Liver (tissue), 8 donors: ENCODE measurements at regions not wholly inside any gene's neighbourhood (a gene's known extent, or its start where the extent isn't known, plus 50 kb on each side); places are given as distances from the start of the nearest gene placed in this dataset.

Experiments
- DNase-seq: peaks from one replicate; pipeline ENCODE4 v3.0.0-alpha.2; 2017; ENCODE audit warnings: low spot score
- H3K27ac ChIP-seq, 2 donors: one replicate each; pipeline ENCODE4 v1.7.0; 2013; ENCODE audit warnings: inconsistent platforms in 2 of 2, low read length in 2 of 2, control low read depth in 1 of 2, low read depth in 1 of 2, mild to moderate bottlenecking in 1 of 2
- H3K27me3 ChIP-seq, 4 donors: one replicate each; pipeline versions ENCODE4 v1.6.1 to v1.7.0; 2013; ENCODE audit warnings: low read length in 3 of 4, inconsistent platforms in 1 of 4, mild to moderate bottlenecking in 1 of 4, moderate library complexity in 1 of 4; ENCODE audit not compliant: control insufficient read depth in 4 of 4, insufficient read depth in 4 of 4
- H3K36me3 ChIP-seq, 4 donors: one replicate each; pipeline versions ENCODE4 v1.6.1 to v1.7.0; 2013; ENCODE audit warnings: low read length in 3 of 4, mild to moderate bottlenecking in 3 of 4, low read depth in 1 of 4, moderate library complexity in 1 of 4; ENCODE audit not compliant: control insufficient read depth in 4 of 4, insufficient read depth in 3 of 4
- H3K4me1 ChIP-seq, 4 donors: one replicate each; pipeline versions ENCODE4 v1.6.1 to v1.7.0; 2013; ENCODE audit warnings: low read length in 3 of 4, mild to moderate bottlenecking in 3 of 4, moderate library complexity in 1 of 4; ENCODE audit not compliant: control insufficient read depth in 4 of 4, insufficient read depth in 4 of 4
- H3K4me3 ChIP-seq, 3 donors: one replicate each; pipeline versions ENCODE4 v1.6.1 to v1.7.0; 2013; ENCODE audit warnings: low read length in 3 of 3, control low read depth in 1 of 3, low read depth in 1 of 3, mild to moderate bottlenecking in 1 of 3
- H3K9ac ChIP-seq, 2 donors: one replicate each; pipeline ENCODE4 v1.7.0; 2013; ENCODE audit warnings: low read length in 2 of 2, mild to moderate bottlenecking in 2 of 2, moderate library complexity in 2 of 2, control low read depth in 1 of 2, low read depth in 1 of 2
- H3K9me3 ChIP-seq, 4 donors: one replicate each; pipeline versions ENCODE4 v1.6.1 to v1.7.0; 2013; ENCODE audit warnings: low read length in 3 of 4; ENCODE audit not compliant: control insufficient read depth in 4 of 4
- EGR1 ChIP-seq, 2 donors: IDR thresholded peaks; 2 replicates each; pipeline ENCODE4 v1.6.1; 2016 to 2018; ENCODE audit warnings: antibody characterized with exemption in 2 of 2, low read depth in 2 of 2
- FOXA1 ChIP-seq: IDR thresholded peaks from 2 replicates; pipeline ENCODE4 v1.6.1; 2016; ENCODE audit warnings: antibody characterized with exemption
- FOXA2 ChIP-seq: IDR thresholded peaks from 2 replicates; pipeline ENCODE4 v1.6.1; 2016; ENCODE audit warnings: antibody characterized with exemption
- GABPA ChIP-seq, 2 donors: IDR thresholded peaks in 1 of 2; conservative IDR thresholded peaks in 1 of 2; 2 replicates each; pipeline ENCODE4 v1.6.1; 2016; ENCODE audit warnings: antibody characterized with exemption in 2 of 2, mild to moderate bottlenecking in 1 of 2, moderate library complexity in 1 of 2
- HNF4A ChIP-seq, 2 donors: conservative IDR thresholded peaks; 2 replicates each; pipeline ENCODE4 v1.6.1; 2016; ENCODE audit warnings: antibody characterized with exemption in 2 of 2, mild to moderate bottlenecking in 2 of 2
- JUND ChIP-seq, 2 donors: IDR thresholded peaks; 2 replicates each; pipeline ENCODE4 v1.6.1; 2016; ENCODE audit warnings: antibody characterized with exemption in 2 of 2
- MAX ChIP-seq: IDR thresholded peaks from 2 replicates; pipeline ENCODE4 v1.6.1; 2016; ENCODE audit warnings: antibody characterized with exemption
- NR2F2 ChIP-seq: IDR thresholded peaks from 2 replicates; pipeline ENCODE4 v1.6.1; 2016; ENCODE audit warnings: antibody characterized with exemption
- RAD21 ChIP-seq, 2 donors: IDR thresholded peaks; 2 replicates each; pipeline ENCODE4 v1.6.1; 2016; ENCODE audit warnings: antibody characterized with exemption in 2 of 2, mild to moderate bottlenecking in 2 of 2
- RXRA ChIP-seq, 2 donors: IDR thresholded peaks; 2 replicates each; pipeline ENCODE4 v1.6.1; 2017 to 2018; ENCODE audit warnings: antibody characterized with exemption in 2 of 2, mild to moderate bottlenecking in 1 of 2
- SP1 ChIP-seq: IDR thresholded peaks from 2 replicates; pipeline ENCODE4 v1.6.1; 2018; ENCODE audit warnings: antibody characterized with exemption, mild to moderate bottlenecking
- YY1 ChIP-seq: IDR thresholded peaks from 2 replicates; pipeline ENCODE4 v1.6.1; 2016; ENCODE audit warnings: antibody characterized with exemption, mild to moderate bottlenecking
- ZBTB33 ChIP-seq: IDR thresholded peaks from 2 replicates; pipeline ENCODE4 v1.6.1; 2016; ENCODE audit warnings: antibody characterized with exemption
- WGBS: extraction: QIAGEN DNeasy Blood & Tissue Kit; methylation state at CpG from one replicate; pipeline ENCODE4 v1.1.7; 2013; 5-methylcytosine and 5-hydroxymethylcytosine counted together
- TF ChIP-seq, protein P1 (sequence below): IDR thresholded peaks from 2 replicates; pipeline ENCODE4 v1.6.1; 2016; ENCODE audit warnings: antibody characterized with exemption, mild to moderate bottlenecking
- TF ChIP-seq, protein P2 (sequence below): fragments of 150-350 bp; IDR thresholded peaks from 2 replicates; pipeline ENCODE4 v1.5.1; 2017; ENCODE audit warnings: improper control_type of control experiment, low read depth, low read length; ENCODE audit not compliant: missing input control
- donor health status: healthy.
- donor health status: healthy.
- donor health status: healthy.
- donor health status: healthy.
- donor health status: healthy.

- H3K9ac ChIP-seq: no peak overlapping the region
- peaks cover 0 to 6% (median 1%) of the 10 kb centered on the region in 4 donors for H3K27me3 ChIP-seq
- H3K36me3 ChIP-seq: no peaks in the 10 kb centered on the region
- H3K27ac ChIP-seq: no peak overlapping the region
- 56% methylated on average over 2 of the region's 2 CpGs for WGBS
- H3K4me1 ChIP-seq: no peaks in the 10 kb centered on the region
- H3K9me3 ChIP-seq: peaks cover 0 to 5% (median 2%) of the 10 kb centered on the region in 4 donors
- no peak overlapping the region for H3K4me3 ChIP-seq
- no peak for DNase-seq
- TF ChIP-seq, protein P1, sequence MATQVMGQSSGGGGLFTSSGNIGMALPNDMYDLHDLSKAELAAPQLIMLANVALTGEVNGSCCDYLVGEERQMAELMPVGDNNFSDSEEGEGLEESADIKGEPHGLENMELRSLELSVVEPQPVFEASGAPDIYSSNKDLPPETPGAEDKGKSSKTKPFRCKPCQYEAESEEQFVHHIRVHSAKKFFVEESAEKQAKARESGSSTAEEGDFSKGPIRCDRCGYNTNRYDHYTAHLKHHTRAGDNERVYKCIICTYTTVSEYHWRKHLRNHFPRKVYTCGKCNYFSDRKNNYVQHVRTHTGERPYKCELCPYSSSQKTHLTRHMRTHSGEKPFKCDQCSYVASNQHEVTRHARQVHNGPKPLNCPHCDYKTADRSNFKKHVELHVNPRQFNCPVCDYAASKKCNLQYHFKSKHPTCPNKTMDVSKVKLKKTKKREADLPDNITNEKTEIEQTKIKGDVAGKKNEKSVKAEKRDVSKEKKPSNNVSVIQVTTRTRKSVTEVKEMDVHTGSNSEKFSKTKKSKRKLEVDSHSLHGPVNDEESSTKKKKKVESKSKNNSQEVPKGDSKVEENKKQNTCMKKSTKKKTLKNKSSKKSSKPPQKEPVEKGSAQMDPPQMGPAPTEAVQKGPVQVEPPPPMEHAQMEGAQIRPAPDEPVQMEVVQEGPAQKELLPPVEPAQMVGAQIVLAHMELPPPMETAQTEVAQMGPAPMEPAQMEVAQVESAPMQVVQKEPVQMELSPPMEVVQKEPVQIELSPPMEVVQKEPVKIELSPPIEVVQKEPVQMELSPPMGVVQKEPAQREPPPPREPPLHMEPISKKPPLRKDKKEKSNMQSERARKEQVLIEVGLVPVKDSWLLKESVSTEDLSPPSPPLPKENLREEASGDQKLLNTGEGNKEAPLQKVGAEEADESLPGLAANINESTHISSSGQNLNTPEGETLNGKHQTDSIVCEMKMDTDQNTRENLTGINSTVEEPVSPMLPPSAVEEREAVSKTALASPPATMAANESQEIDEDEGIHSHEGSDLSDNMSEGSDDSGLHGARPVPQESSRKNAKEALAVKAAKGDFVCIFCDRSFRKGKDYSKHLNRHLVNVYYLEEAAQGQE: no peak
- no peak for TF ChIP-seq FOXA1
- no peak for TF ChIP-seq NR2F2
- no peak for TF ChIP-seq SP1
These were observed 813.8 kb downstream of the NR2F2 start for GRCh38 chr15:97144377-97144711.

- Histone ChIP-seq H3K9ac (no peak overlapping the region), H3K4me3 (no peak overlapping the region), H3K36me3 (no peaks in the 10 kb centered on the region), H3K27ac (no peak overlapping the region), H3K27me3 (peaks cover 0 to 6% (median 1%) of the 10 kb centered on the region in 4 donors), H3K9me3 (peaks cover 0 to 5% (median 2%) of the 10 kb centered on the region in 4 donors), H3K4me1 (no peaks in the 10 kb centered on the region)
- no peak for DNase-seq
- no peak for TF ChIP-seq GABPA (IDR thresholded peaks at IDR 0.05 in 1 of 2, conservative IDR thresholded peaks at IDR 0.05 in 1 of 2)
- TF ChIP-seq RAD21 (IDR thresholded peaks at IDR 0.05): no peak
- TF ChIP-seq EGR1 (IDR thresholded peaks at IDR 0.05; ENCODE audit: low read depth in 2 of 2): no peak
- TF ChIP-seq MAX: no peak
- TF ChIP-seq SP1: no peak
- TF ChIP-seq RXRA (IDR thresholded peaks at IDR 0.05): no peak
- TF ChIP-seq, protein P2, sequence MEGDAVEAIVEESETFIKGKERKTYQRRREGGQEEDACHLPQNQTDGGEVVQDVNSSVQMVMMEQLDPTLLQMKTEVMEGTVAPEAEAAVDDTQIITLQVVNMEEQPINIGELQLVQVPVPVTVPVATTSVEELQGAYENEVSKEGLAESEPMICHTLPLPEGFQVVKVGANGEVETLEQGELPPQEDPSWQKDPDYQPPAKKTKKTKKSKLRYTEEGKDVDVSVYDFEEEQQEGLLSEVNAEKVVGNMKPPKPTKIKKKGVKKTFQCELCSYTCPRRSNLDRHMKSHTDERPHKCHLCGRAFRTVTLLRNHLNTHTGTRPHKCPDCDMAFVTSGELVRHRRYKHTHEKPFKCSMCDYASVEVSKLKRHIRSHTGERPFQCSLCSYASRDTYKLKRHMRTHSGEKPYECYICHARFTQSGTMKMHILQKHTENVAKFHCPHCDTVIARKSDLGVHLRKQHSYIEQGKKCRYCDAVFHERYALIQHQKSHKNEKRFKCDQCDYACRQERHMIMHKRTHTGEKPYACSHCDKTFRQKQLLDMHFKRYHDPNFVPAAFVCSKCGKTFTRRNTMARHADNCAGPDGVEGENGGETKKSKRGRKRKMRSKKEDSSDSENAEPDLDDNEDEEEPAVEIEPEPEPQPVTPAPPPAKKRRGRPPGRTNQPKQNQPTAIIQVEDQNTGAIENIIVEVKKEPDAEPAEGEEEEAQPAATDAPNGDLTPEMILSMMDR: no peak
- no peak for TF ChIP-seq FOXA2
- no peak for TF ChIP-seq HNF4A (conservative IDR thresholded peaks at IDR 0.05)
- no peak for TF ChIP-seq ZBTB33
- TF ChIP-seq FOXA1: no peak
- no peak for TF ChIP-seq YY1
- TF ChIP-seq JUND (IDR thresholded peaks at IDR 0.05): no peak
- TF ChIP-seq, protein P1: no peak
- 77% methylated on average over 18 of the region's 18 CpGs for WGBS
These were observed 813.3 kb upstream of the ARRDC4 start for GRCh38 chr15:97146929-97147870.
